Caco-2 (cell line): ENCODE measurements at regions not wholly inside any gene's neighbourhood (a gene's known extent, or its start where the extent isn't known, plus 50 kb on each side); places are given as distances from the start of the nearest gene placed in this dataset.
"Not testable (repeated sequence)": the region's sequence is repeated elsewhere in the genome, so short reads cannot be mapped to it uniquely, and the experiment has no call there.

Experiments used
- BruUV-seq: library from RNA; stranded (reverse); fragments of 400-500 nt; replicated peaks from 2 replicates; lab custom pipeline; 2021; lab: Mats Ljungman, UMichigan
- CTCF ChIA-PET: fragments of 300-600 bp; sonication (Branson Sonifier 250); formaldehyde crosslinking; loops from one replicate; lab custom pipeline; 2022; ENCODE audit warnings: antibody characterized with exemption; lab: Charles Lee
- POLR2A ChIA-PET: fragments of 300-600 bp; sonication (Branson Sonifier 250); formaldehyde crosslinking; loops from one replicate; lab custom pipeline; 2022; ENCODE audit warnings: antibody characterized with exemption; lab: Charles Lee
- DNase-seq, 2 experiments: peaks; one replicate each; pipeline versions ENCODE4 v3.0.0 to v3.0.0-alpha.2; 2020 to 2022
- H3K27me3 ChIP-seq: replicated peaks from 2 replicates; pipeline ENCODE4 v1.6.0; 2011; ENCODE audit warnings: low read length; ENCODE audit not compliant: control insufficient read depth, insufficient read depth
- H3K36me3 ChIP-seq: 2 replicates; pipeline ENCODE4 v1.5.1; 2011; ENCODE audit warnings: low read length; ENCODE audit not compliant: control insufficient read depth, insufficient read depth
- H3K4me1 ChIP-seq: fragments of 250-450 bp; sonication (Bioruptor Pico); 2 replicates; pipeline ENCODE4 v1.5.1; 2020; ENCODE audit warnings: mild to moderate bottlenecking
- H3K4me3 ChIP-seq: 2 replicates; pipeline ENCODE4 v1.5.1; 2011; ENCODE audit warnings: low read depth, mild to moderate bottlenecking, control low read depth, low read length
- H3K9me3 ChIP-seq: fragments of 250-450 bp; sonication (Bioruptor Pico); 2 replicates; pipeline ENCODE4 v1.5.1; 2020; ENCODE audit warnings: mild to moderate bottlenecking, moderate library complexity
- H3K27ac Mint-ChIP-seq: one replicate; pipeline ENCODE4 v1.8.0; 2022; ENCODE audit warnings: mixed read lengths; ENCODE audit not compliant: unreplicated experiment
- H3K27me3 Mint-ChIP-seq: one replicate; pipeline ENCODE4 v1.8.0; 2022; ENCODE audit warnings: mixed read lengths; ENCODE audit not compliant: insufficient read depth, unreplicated experiment
- H3K36me3 Mint-ChIP-seq: one replicate; pipeline ENCODE4 v1.8.0; 2022; ENCODE audit warnings: mild to moderate bottlenecking, mixed read lengths; ENCODE audit not compliant: insufficient read depth, unreplicated experiment
- H3K4me1 Mint-ChIP-seq: one replicate; pipeline ENCODE4 v1.8.0; 2022; ENCODE audit warnings: low read depth, mixed read lengths; ENCODE audit not compliant: unreplicated experiment
- H3K4me3 Mint-ChIP-seq: one replicate; pipeline ENCODE4 v1.8.0; 2022; ENCODE audit warnings: mild to moderate bottlenecking, moderate library complexity, mixed read lengths; ENCODE audit not compliant: unreplicated experiment
- H3K9me3 Mint-ChIP-seq: one replicate; pipeline ENCODE4 v1.8.0; 2022; ENCODE audit warnings: mixed read lengths; ENCODE audit not compliant: unreplicated experiment
- CTCF ChIP-seq, 2 experiments: fragments of 200-600 bp in 1 of 2; IDR thresholded peaks; 1 replicate in 1 of 2; 2 replicates in 1 of 2; pipeline versions ENCODE4 v1.5.1 to v1.8.0; 2011 to 2022; ENCODE audit warnings: antibody characterized with exemption in 1 of 2, control low read depth in 1 of 2, inconsistent platforms in 1 of 2, low read depth in 1 of 2, low read length in 1 of 2, mild to moderate bottlenecking in 1 of 2, moderate library complexity in 1 of 2; ENCODE audit not compliant: insufficient read depth in 1 of 2, severe bottlenecking in 1 of 2, unreplicated experiment in 1 of 2
- intact Hi-C: fragments of 100-400 bp; cut with micrococcal nuclease; formaldehyde crosslinking; loops from one replicate; pipeline ENCODE4 v1.10.0; 2022; ENCODE audit not compliant: unreplicated experiment

GRCh38 chr1:83418558-83418957 is 580.4 kb downstream of the TTLL7 start:
- Mint-ChIP-seq H3K27me3 (no peaks in the 10 kb centered on the region), H3K36me3 (no peaks in the 10 kb centered on the region), H3K9me3 (no peaks in the 10 kb centered on the region), H3K27ac (no peak overlapping the region), H3K4me1 (no peaks in the 10 kb centered on the region), H3K4me3 (no peak overlapping the region)
- no TSS peak for BruUV-seq
- no peaks in the 10 kb centered on the region for H3K27me3 ChIP-seq
- H3K4me1 ChIP-seq, result no peaks in the 10 kb centered on the region
- no peaks in the 10 kb centered on the region for H3K9me3 ChIP-seq
- no peak overlapping the region for H3K4me3 ChIP-seq
- CTCF ChIA-PET, result no interaction called here
- intact Hi-C loops, result no loop called here
- H3K36me3 ChIP-seq, result no peaks in the 10 kb centered on the region
- no peak for TF ChIP-seq CTCF (IDR thresholded peaks at IDR 0.05; ENCODE audit: insufficient read depth in 1 of 2, low read depth in 1 of 2, low read length in 1 of 2, severe bottlenecking in 1 of 2, unreplicated experiment in 1 of 2)
- POLR2A ChIA-PET, result no interaction called here
- no peak for DNase-seq

- H3K4me1 Mint-ChIP-seq, H3K9me3 Mint-ChIP-seq, H3K27me3 Mint-ChIP-seq, H3K27ac Mint-ChIP-seq, BruUV-seq, intact Hi-C loops, H3K4me3 Mint-ChIP-seq, POLR2A ChIA-PET, DNase-seq, H3K9me3 ChIP-seq, CTCF ChIA-PET, H3K36me3 ChIP-seq, H3K4me1 ChIP-seq, H3K27me3 ChIP-seq, H3K36me3 Mint-ChIP-seq, H3K4me3 ChIP-seq: not testable (repeated sequence)
These were observed 585.2 kb downstream of the TTLL7 start for GRCh38 chr1:83413839-83414107.

DNA sequence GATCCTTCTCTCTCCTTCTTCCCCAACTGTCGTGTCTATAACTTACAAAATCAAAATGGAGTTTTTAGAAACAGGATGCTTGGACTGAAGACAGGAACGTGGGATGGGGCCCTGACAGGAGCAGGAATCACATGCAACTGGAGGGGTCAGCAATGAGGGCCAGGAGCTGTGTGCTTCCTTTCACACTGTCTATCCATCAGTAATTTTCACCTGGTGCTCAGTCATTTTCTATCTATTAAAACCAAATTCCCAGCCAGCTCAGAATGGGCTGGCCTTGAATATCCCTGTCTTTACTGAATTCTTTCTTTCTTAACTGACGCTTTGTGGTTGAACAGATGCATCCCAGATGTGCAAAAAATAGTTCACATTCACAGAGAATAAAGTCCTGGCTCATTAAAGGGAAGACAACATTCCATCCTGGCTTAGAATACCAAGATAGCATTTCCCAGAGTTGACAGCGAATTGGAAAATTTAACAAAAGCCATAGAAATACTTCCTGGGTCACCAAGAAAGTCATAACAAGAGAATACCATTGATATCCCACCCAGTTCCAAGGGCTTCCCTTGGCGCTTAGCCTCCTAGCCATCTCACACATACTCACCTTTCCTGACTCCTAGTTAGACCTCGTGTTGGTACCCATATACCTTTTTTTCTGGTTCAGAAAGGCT is 588.1 kb downstream of the TTLL7 start:
- H3K4me3 ChIP-seq, POLR2A ChIA-PET, H3K27ac Mint-ChIP-seq, H3K36me3 Mint-ChIP-seq, H3K36me3 ChIP-seq, CTCF ChIA-PET, DNase-seq, BruUV-seq, H3K4me3 Mint-ChIP-seq, H3K9me3 Mint-ChIP-seq, H3K4me1 Mint-ChIP-seq, H3K9me3 ChIP-seq, intact Hi-C loops, H3K4me1 ChIP-seq, H3K27me3 ChIP-seq, H3K27me3 Mint-ChIP-seq: not testable (repeated sequence)

GRCh38 chr1:83406693-83407371 is 592.1 kb downstream of the TTLL7 start:
- H3K27ac Mint-ChIP-seq, H3K9me3 ChIP-seq, H3K27me3 Mint-ChIP-seq, H3K4me1 ChIP-seq, H3K27me3 ChIP-seq, H3K9me3 Mint-ChIP-seq, H3K36me3 Mint-ChIP-seq, H3K4me1 Mint-ChIP-seq, H3K4me3 Mint-ChIP-seq, CTCF ChIA-PET, POLR2A ChIA-PET, H3K36me3 ChIP-seq, DNase-seq, H3K4me3 ChIP-seq, BruUV-seq, intact Hi-C loops: not testable (repeated sequence)

DNA sequence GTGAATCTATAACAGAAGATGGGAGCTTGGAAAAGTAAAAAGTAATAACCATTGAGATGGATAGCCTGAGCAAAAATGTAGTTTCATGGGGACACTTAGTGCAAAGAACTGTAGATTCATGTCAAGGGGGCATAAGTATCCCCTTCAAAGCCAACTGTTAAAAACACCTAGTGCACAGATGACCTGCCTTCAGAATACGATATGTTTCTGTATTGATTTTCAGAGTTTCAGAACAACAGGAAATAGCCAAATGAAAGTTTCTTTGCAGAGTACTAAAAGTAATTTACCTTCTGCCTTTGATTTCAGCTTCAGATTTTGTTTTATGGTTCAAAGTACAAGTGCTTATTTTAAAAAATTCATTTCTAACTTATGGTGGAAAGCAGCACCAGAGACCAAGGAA is 593.1 kb downstream of the TTLL7 start:
- CTCF ChIA-PET, POLR2A ChIA-PET: not testable (repeated sequence)

DNA sequence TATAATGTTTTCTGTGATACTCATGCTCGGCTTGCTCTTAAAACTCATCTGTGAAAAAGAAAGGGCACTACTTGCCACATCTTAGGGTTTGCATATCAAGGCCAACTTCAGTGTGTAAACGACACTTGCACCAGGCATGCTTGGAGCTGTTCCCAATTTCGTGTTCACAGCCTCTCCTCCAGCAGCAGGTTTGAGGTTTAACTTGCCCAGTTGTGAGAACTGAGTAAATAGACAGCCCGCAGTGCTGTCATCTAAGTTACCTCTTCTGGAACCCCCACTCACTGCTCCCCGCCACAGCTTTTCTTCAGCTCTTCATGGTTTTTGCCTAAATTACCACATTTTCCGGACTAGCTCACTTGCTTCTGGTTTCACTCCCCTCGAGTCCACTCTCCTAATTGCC is 595.4 kb downstream of the TTLL7 start:
- H3K4me1 Mint-ChIP-seq, H3K9me3 Mint-ChIP-seq, H3K27me3 ChIP-seq, intact Hi-C loops, H3K4me3 Mint-ChIP-seq, CTCF ChIA-PET, POLR2A ChIA-PET, H3K4me3 ChIP-seq, H3K27ac Mint-ChIP-seq, H3K4me1 ChIP-seq, H3K9me3 ChIP-seq, H3K36me3 Mint-ChIP-seq, H3K27me3 Mint-ChIP-seq, BruUV-seq, H3K36me3 ChIP-seq, DNase-seq: not testable (repeated sequence)

More for the DNA sequence above, 593.1 kb downstream of the TTLL7 start:
- H3K27me3 ChIP-seq, intact Hi-C loops, H3K9me3 ChIP-seq, DNase-seq, H3K36me3 Mint-ChIP-seq, H3K27me3 Mint-ChIP-seq, H3K4me3 ChIP-seq, H3K4me1 ChIP-seq, H3K9me3 Mint-ChIP-seq, BruUV-seq, H3K4me3 Mint-ChIP-seq, H3K36me3 ChIP-seq, H3K27ac Mint-ChIP-seq, H3K4me1 Mint-ChIP-seq: not testable (repeated sequence)
